Naive B cell (primary cell): ENCODE measurements at regions not wholly inside any gene's neighbourhood (a gene's known extent, or its start where the extent isn't known, plus 50 kb on each side); places are given as distances from the start of the nearest gene placed in this dataset.
A peak's percentile ranks its signal among the peaks of the same experiment; 100 is the strongest.

Experiments used
- ATAC-seq, 2 donors: fragments of 150-1000 bp; cut with Tn5 transposase; 2 replicates each; pipeline ENCODE4 v1.10.0; 2021; ENCODE audit warnings: low read depth in 2 of 2, mild to moderate bottlenecking in 2 of 2, moderate library complexity in 2 of 2
- DNase-seq: peaks from one replicate; pipeline ENCODE4 v3.0.0; 2022
- H3K27ac Mint-ChIP-seq, 6 donors: one replicate each; pipeline ENCODE4 v1.8.0; 2020 to 2022; ENCODE audit warnings: mild to moderate bottlenecking in 6 of 6, mixed read lengths in 6 of 6, moderate library complexity in 5 of 6, inconsistent platforms in 2 of 6
- H3K27me3 Mint-ChIP-seq, 3 donors: one replicate each; pipeline ENCODE4 v1.8.0; 2021 to 2022; ENCODE audit warnings: mixed read lengths in 3 of 3, mild to moderate bottlenecking in 1 of 3
- H3K36me3 Mint-ChIP-seq, 2 donors: one replicate each; pipeline ENCODE4 v1.8.0; 2020 to 2022; ENCODE audit warnings: mixed read lengths in 2 of 2, inconsistent platforms in 1 of 2, mild to moderate bottlenecking in 1 of 2
- H3K4me1 Mint-ChIP-seq, 3 donors: one replicate each; pipeline ENCODE4 v1.8.0; 2020 to 2022; ENCODE audit warnings: mixed read lengths in 3 of 3, inconsistent platforms in 1 of 3, mild to moderate bottlenecking in 1 of 3, moderate library complexity in 1 of 3
- H3K4me3 Mint-ChIP-seq, 8 donors: one replicate each; pipeline ENCODE4 v1.8.0; 2020 to 2022; ENCODE audit warnings: mild to moderate bottlenecking in 8 of 8, mixed read lengths in 8 of 8, moderate library complexity in 8 of 8, inconsistent platforms in 2 of 8
- H3K9me3 Mint-ChIP-seq, 7 donors: one replicate each; pipeline ENCODE4 v1.8.0; 2020 to 2022; ENCODE audit warnings: mixed read lengths in 7 of 7, mild to moderate bottlenecking in 5 of 7, inconsistent platforms in 2 of 7, moderate library complexity in 1 of 7

DNA sequence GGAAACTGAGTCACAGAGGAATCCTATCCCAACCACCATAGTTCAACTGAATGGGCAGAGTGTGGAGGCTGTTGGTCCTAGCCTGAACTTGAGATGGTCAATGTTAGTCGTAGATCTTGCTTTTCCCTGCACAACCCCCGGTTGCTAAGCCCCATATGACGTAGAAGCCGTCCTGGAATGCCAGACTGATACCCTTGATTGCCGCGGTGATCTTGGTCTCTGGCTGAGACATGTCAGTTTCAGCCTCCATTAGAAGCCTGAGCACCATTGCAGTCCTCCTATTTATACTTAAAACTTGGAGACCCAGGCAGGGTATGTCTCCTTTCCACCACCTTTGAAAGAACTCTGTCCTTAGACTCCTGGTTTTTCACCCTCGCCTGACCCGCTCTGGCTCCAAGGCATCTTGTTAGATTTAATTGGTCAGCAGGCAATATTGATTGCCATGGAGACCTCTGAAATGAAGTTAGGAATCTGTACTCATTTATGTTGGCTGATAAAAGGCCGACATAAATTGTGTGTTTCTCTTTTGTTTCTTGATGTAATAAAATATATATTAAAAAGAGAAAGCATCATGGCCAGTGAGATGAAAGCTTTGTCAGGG lies 53.4 kb downstream of the RPLP1 start:
- DNase-seq (no peak), ATAC-seq (no peak)
- no peak overlapping the region for H3K4me3 Mint-ChIP-seq
- no peaks in the 10 kb centered on the region for H3K9me3 Mint-ChIP-seq
- H3K36me3 Mint-ChIP-seq, result peaks cover 0 to 8% of the 10 kb centered on the region in 2 donors
- H3K27ac Mint-ChIP-seq, result no peak overlapping the region
- H3K27me3 Mint-ChIP-seq, result peaks cover 14 to 51% (median 17%) of the 10 kb centered on the region in 3 donors
- H3K4me1 Mint-ChIP-seq, result no peaks in the 10 kb centered on the region

DNA sequence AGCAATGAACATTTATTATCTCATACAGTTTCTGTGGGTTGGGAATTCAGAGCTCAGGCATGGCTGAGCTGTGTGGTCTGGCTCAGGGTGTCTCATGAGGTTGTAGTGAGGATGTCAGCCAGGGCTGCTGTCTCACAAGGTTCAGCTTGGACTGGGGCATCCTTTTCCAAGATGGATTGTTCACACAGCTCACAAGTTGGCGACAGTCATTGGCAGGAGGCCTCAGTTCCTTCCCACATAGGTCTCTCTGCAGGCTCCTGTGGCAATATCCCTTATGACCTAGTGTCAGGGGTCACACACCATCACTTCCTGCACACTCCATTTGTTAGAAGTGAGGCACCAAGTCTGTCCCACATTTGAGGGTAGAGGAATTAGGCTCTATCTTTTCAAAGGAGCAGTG lies 56.0 kb downstream of the RPLP1 start:
- DNase-seq, result no peak
- H3K9me3 Mint-ChIP-seq, result peaks cover 0 to 2% (median 0%) of the 10 kb centered on the region in 7 donors
- H3K4me3 Mint-ChIP-seq, result no peak overlapping the region
- peaks cover 25 to 60% (median 36%) of the 10 kb centered on the region in 3 donors for H3K27me3 Mint-ChIP-seq
- no peaks in the 10 kb centered on the region for H3K4me1 Mint-ChIP-seq
- peaks cover 0 to 8% of the 10 kb centered on the region in 2 donors for H3K36me3 Mint-ChIP-seq
- ATAC-seq, result no peak
- no peak overlapping the region for H3K27ac Mint-ChIP-seq

DNA sequence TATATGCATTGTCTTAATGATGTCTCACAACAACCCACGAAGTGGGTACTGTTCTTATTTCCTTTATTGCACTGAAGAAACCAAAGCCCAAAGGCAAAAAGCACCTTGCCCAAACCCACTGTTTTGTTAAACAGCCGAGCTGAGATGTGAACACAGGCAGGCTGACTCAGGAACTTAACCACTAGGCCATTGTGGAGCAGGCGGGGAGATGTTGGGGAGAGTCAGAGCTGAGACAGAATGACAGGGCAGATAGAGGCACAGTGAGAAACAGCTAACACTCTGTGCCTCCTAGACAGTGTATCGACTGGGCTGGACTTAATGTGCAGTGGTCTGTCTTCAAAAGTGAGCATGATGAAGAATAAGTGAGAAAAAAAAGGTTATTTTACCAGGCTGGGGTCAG lies 56.5 kb downstream of the RPLP1 start:
- ATAC-seq, result no peak
- DNase-seq, result no peak
- Mint-ChIP-seq H3K4me1 (no peaks in the 10 kb centered on the region), H3K9me3 (peaks cover 0 to 2% (median 0%) of the 10 kb centered on the region in 7 donors), H3K27me3 (peaks cover 23 to 58% (median 40%) of the 10 kb centered on the region in 3 donors), H3K36me3 (peaks cover 0 to 8% of the 10 kb centered on the region in 2 donors), H3K27ac (peak overlapping the region in 1 of 6 donors; percentile 5), H3K4me3 (no peak overlapping the region)

DNA sequence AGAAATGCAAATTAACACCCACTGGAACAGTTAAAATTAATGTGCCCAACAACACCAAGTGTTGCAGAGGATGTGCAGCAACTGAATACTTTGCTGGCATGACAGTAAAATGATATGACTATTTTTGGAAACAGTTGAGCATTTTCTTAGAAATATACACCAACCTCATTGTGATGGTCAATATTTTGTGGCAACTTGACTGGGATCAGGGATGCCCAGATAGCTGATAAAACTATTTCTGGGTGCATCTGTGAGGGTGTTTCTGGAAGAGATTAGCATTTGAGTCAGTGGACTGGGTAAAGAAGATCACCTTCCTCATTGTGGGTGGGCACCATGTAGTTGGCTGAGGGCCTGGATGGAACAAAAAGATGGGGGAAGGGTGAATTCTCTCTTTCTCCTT lies 57.9 kb downstream of the RPLP1 start:
- Mint-ChIP-seq H3K4me1 (no peaks in the 10 kb centered on the region), H3K27ac (no peak overlapping the region), H3K36me3 (peaks cover 4 to 8% of the 10 kb centered on the region in 2 donors), H3K4me3 (no peak overlapping the region), H3K9me3 (peaks cover 0 to 8% (median 2%) of the 10 kb centered on the region in 7 donors), H3K27me3 (peaks cover 24 to 59% (median 46%) of the 10 kb centered on the region in 3 donors)
- ATAC-seq (no peak), DNase-seq (no peak)

DNA sequence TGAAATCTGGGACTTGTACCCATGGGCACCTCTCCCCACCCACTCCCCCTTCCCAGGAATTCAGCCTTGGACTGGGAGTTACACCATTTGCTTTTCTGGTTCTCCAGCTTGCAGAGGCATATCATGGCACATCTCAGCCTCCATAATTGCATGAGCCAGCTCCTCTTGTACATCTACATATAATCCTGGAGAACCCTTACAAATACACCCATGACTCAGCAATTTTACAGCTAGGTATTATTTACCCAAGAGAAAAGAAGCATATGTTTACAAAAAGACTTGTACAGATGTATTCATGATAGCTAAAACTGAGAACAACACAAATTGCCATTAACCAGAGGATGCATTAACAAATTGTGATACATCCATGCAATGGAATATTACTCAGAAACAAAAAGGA lies 58.4 kb downstream of the RPLP1 start:
- DNase-seq, result no peak
- peaks cover 0 to 8% (median 2%) of the 10 kb centered on the region in 7 donors for H3K9me3 Mint-ChIP-seq
- H3K27ac Mint-ChIP-seq, result no peak overlapping the region
- peaks cover 4 to 8% of the 10 kb centered on the region in 2 donors for H3K36me3 Mint-ChIP-seq
- no peak for ATAC-seq
- H3K4me3 Mint-ChIP-seq, result no peak overlapping the region
- peaks cover 24 to 59% (median 47%) of the 10 kb centered on the region in 3 donors for H3K27me3 Mint-ChIP-seq
- H3K4me1 Mint-ChIP-seq, result no peaks in the 10 kb centered on the region

DNA sequence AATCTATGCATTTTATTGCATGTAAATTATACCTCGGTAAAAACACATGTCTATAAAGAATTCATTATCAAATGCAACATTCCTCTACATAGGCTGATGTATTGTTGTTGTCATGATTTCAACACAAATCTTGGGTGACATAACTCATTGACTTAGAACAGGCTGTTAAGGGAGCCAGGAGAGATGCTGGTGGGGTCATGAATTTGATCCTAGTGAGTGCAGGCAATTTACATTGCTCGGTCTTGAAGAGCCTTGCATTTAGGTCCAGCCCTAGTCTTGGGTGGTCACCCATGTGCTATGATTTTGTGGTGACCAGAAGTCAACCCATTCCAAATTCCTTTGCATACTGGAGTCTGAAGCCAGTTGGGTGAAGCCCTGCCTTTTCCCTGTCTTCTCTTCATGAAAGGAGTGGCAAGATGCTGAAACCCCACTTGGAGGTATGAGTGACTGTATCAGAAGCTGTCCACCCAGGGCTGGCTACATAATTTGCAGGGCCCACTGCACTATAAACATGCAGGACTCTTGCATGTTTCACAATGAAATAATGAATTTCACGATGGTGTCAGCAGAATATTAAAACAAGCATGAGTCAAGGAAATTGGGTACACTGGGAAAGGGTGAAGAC lies 59.2 kb downstream of the RPLP1 start:
- ATAC-seq, result no peak
- peaks cover 0 to 8% (median 2%) of the 10 kb centered on the region in 7 donors for H3K9me3 Mint-ChIP-seq
- H3K27me3 Mint-ChIP-seq, result peaks cover 24 to 62% (median 52%) of the 10 kb centered on the region in 3 donors

DNA sequence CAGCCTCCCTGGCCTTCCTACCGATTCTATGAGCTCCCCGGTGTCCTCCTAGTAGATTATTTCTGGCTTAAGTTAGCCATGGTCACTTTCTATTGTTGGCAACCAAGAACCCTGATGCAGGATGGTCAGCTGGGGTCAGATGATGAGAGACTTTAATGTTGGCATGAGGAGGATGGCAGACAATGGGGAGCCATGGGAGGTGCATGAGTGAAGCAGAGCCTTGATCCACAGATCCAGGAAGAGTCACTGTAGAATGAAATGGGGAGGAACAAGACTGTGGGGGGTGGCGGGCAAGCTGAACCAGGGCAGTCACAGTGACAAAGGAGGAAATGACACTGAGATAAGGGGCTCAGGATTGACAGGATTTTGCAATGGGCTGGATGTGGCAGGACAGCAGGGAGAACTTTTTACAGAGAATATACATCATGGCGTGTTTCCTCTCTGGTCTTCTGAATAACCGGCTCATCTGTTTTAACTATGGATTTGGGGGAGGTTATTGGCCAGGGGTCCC lies 60.9 kb downstream of the RPLP1 start:
- ATAC-seq, result no peak
- DNase-seq, result no peak
- peak overlapping the region in 1 of 8 donors; percentile 4 for H3K4me3 Mint-ChIP-seq
- peak overlapping the region in 1 of 6 donors; percentile 73 for H3K27ac Mint-ChIP-seq
- peaks cover 24 to 57% (median 52%) of the 10 kb centered on the region in 3 donors for H3K27me3 Mint-ChIP-seq
- peaks cover 4 to 8% of the 10 kb centered on the region in 2 donors for H3K36me3 Mint-ChIP-seq
- H3K4me1 Mint-ChIP-seq, result no peaks in the 10 kb centered on the region
- peaks cover 0 to 8% (median 2%) of the 10 kb centered on the region in 7 donors for H3K9me3 Mint-ChIP-seq

More for the DNA sequence above, 59.2 kb downstream of the RPLP1 start:
- H3K4me1 Mint-ChIP-seq, result no peaks in the 10 kb centered on the region
- no peak overlapping the region for H3K27ac Mint-ChIP-seq
- no peak overlapping the region for H3K4me3 Mint-ChIP-seq
- H3K36me3 Mint-ChIP-seq, result peaks cover 4 to 8% of the 10 kb centered on the region in 2 donors
- DNase-seq, result no peak

DNA sequence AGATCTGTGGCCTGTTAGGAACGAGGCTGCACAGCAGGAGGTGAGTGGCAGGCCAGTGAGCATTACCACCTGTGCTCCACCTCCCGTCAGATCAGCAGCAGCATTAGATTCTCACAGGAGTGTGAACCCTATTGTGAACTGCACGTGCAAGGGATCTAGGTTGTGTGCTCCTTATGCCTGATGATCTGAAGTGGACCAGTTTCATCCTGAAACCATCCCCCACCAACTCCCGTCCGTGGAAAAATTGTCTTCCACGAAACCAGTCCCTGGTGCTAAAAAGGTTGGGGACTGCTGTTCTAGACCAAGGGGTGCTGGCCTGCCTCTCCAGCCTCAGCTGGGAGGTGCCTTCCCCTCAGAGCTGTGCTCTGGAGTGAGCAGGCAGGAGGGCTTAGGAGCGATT lies 61.4 kb downstream of the RPLP1 start:
- H3K27me3 Mint-ChIP-seq, result peaks cover 24 to 55% (median 48%) of the 10 kb centered on the region in 3 donors
- no peak for ATAC-seq
- no peak overlapping the region for H3K27ac Mint-ChIP-seq
- H3K36me3 Mint-ChIP-seq, result peaks cover 4 to 7% of the 10 kb centered on the region in 2 donors
- H3K4me1 Mint-ChIP-seq, result no peaks in the 10 kb centered on the region
- DNase-seq, result no peak
- peaks cover 0 to 8% (median 2%) of the 10 kb centered on the region in 7 donors for H3K9me3 Mint-ChIP-seq
- no peak overlapping the region for H3K4me3 Mint-ChIP-seq

DNA sequence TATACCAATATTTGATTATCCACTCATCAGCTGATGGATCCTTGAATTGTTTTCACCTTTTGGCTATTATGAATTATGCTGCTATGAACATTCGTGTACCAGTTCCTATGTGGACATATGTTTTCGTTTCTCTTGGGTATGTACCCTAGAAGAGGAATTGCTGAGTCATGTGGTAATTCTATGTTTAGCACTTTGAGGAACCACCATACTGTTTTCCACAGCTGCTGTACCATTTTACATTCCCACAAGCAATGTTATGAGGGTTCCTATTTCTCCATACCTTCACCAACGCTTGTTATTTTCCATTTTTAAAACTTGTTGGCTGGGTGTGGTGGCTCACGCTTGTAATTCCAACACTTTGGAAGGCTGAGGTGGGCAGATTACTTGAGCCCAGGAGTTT lies 62.9 kb downstream of the RPLP1 start:
- Mint-ChIP-seq H3K27me3 (peaks cover 24 to 51% (median 46%) of the 10 kb centered on the region in 3 donors), H3K27ac (no peak overlapping the region), H3K4me1 (no peaks in the 10 kb centered on the region), H3K9me3 (peaks cover 0 to 8% (median 2%) of the 10 kb centered on the region in 7 donors), H3K4me3 (no peak overlapping the region), H3K36me3 (peaks cover 0 to 4% of the 10 kb centered on the region in 2 donors)
- ATAC-seq (no peak), DNase-seq (no peak)

DNA sequence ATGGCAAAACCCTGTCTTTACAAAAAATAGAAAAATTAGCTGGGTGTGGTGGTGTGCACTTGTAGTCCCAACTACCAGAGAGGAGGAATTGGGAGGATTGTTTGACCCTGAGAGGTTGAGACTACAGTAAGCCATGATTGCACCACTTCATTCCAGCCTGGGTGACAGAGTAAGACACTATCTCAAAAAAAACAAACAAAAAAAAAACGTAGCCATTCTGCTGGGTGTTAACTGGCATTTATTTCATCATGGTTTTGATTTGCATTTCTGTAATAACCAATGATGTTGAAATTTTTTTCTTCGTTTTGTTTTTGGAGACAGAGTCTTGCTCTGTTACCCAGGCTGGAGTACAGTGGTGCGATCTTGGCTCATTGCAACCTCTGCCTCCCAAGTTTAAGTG lies 63.3 kb downstream of the RPLP1 start:
- Mint-ChIP-seq H3K9me3 (peaks cover 0 to 8% (median 2%) of the 10 kb centered on the region in 7 donors), H3K36me3 (peaks cover 0 to 4% of the 10 kb centered on the region in 2 donors), H3K4me1 (no peaks in the 10 kb centered on the region), H3K27me3 (peaks cover 28 to 51% (median 50%) of the 10 kb centered on the region in 3 donors), H3K4me3 (no peak overlapping the region), H3K27ac (peak overlapping the region in 1 of 6 donors; percentile 15)
- ATAC-seq, result no peak
- DNase-seq, result no peak

DNA sequence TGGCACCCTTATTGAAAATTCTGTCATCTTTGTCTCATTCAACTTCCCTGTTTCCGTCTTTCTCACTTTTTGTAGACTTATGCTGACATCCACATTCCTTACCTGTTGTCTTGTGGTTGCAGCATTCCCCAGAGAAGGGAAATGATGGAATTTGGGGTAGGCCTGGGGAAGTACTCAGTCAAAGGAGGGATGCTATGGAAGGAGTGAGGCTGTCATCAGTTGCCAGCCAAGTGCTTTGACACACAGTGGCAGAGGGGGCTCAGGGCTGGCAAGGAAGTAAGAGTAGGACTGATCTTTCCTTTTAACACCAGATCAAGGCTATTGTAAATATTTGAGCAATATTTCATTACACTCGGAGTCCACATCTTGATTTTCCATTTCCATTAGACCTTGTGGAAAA lies 64.4 kb downstream of the RPLP1 start:
- H3K27ac Mint-ChIP-seq, result no peak overlapping the region
- DNase-seq (no peak), ATAC-seq (no peak)
- H3K9me3 Mint-ChIP-seq, result peaks cover 0 to 8% (median 2%) of the 10 kb centered on the region in 7 donors
- H3K36me3 Mint-ChIP-seq, result peaks cover 0 to 4% of the 10 kb centered on the region in 2 donors
- H3K27me3 Mint-ChIP-seq, result peaks cover 20 to 58% (median 44%) of the 10 kb centered on the region in 3 donors
- no peaks in the 10 kb centered on the region for H3K4me1 Mint-ChIP-seq
- H3K4me3 Mint-ChIP-seq, result no peak overlapping the region

DNA sequence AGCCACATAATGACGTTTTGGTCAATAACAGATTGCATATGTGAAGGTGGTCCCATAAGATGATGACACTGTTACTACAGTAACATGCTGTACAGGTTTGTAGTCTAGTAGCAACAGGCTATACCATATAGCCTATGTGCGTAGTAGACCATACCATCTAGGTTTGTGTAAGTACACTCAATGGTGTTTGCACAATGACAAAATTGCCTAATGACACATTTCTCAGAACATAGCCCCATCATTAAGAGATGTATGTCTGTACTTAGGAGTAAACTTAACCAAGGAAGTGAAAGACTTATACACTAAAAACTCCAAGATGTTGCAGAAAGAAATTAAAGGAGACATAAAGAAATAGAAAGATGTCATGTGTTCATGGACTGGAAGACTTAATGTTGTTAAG lies 66.2 kb downstream of the RPLP1 start:
- no peak overlapping the region for H3K27ac Mint-ChIP-seq
- DNase-seq, result no peak
- peaks cover 0 to 4% of the 10 kb centered on the region in 2 donors for H3K36me3 Mint-ChIP-seq
- no peak for ATAC-seq
- H3K4me1 Mint-ChIP-seq, result no peaks in the 10 kb centered on the region
- H3K27me3 Mint-ChIP-seq, result peaks cover 14 to 40% (median 27%) of the 10 kb centered on the region in 3 donors
- H3K9me3 Mint-ChIP-seq, result peaks cover 0 to 8% (median 0%) of the 10 kb centered on the region in 7 donors
- no peak overlapping the region for H3K4me3 Mint-ChIP-seq

DNA sequence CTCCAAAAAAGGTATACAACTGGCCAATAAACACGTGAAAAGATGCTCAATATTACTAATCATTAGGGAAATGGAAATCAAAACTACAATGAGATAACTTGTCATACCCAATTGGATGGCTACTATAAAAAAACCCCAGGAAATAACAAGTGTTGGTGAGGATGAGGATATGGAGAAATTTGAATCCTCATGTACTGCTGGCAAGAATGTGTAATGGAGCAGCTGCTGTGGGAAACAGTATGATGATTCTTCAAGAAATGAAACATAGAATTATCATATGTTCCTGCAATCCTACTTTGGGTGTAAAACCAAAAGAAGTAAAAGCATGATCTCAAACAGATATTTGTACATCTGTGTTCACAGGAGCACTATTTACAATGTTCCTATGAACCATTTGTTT lies 67.4 kb downstream of the RPLP1 start:
- no peak overlapping the region for H3K27ac Mint-ChIP-seq
- no peak overlapping the region for H3K4me3 Mint-ChIP-seq
- H3K27me3 Mint-ChIP-seq, result peaks cover 9 to 30% (median 24%) of the 10 kb centered on the region in 3 donors
- H3K36me3 Mint-ChIP-seq, result no peaks in the 10 kb centered on the region
- no peak for DNase-seq
- ATAC-seq, result no peak
- no peaks in the 10 kb centered on the region for H3K4me1 Mint-ChIP-seq
- H3K9me3 Mint-ChIP-seq, result peaks cover 0 to 4% (median 0%) of the 10 kb centered on the region in 7 donors

DNA sequence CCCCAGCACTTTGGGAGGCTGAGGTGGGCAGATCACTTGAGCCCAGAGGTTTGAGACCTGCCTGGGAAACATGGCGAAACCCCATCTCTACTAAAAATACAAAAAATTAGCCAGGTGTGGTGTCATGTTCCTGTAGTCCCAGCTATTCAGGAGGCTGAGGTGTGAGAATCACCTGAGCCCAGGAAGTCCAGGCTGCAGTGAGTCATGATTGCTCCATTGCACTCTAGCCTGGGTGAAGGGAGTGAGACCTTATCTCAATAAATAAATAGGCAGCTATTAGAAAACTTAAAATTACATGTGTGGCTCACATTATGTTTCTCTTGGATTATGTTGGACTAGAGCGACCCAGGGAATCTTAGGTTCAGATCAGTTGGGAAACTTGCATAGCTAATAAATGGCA lies 69.7 kb downstream of the RPLP1 start:
- Mint-ChIP-seq H3K4me1 (no peaks in the 10 kb centered on the region), H3K27me3 (peaks cover 14 to 21% (median 14%) of the 10 kb centered on the region in 3 donors), H3K4me3 (no peak overlapping the region), H3K36me3 (no peaks in the 10 kb centered on the region), H3K27ac (no peak overlapping the region), H3K9me3 (no peaks in the 10 kb centered on the region)
- DNase-seq (no peak), ATAC-seq (no peak)
